Thyroid gland (tissue), 4 donors: ENCODE measurements at regions not wholly inside any gene's neighbourhood (a gene's known extent, or its start where the extent isn't known, plus 50 kb on each side); places are given as distances from the start of the nearest gene placed in this dataset.
"Not testable (repeated sequence)": the region's sequence is repeated elsewhere in the genome, so short reads cannot be mapped to it uniquely, and the experiment has no call there.

Experiments used
- DNase-seq, 2 donors: peaks; one replicate each; pipeline ENCODE4 v3.0.0-alpha.2; 2019
- H3K27ac ChIP-seq, 3 donors: fragments of 200-600 bp; sonication (generic); 1 replicate in 2 of 3; 2 replicates in 1 of 3; pipeline ENCODE4 v1.5.1; 2016 to 2019; ENCODE audit warnings: mild to moderate bottlenecking in 1 of 3, moderate library complexity in 1 of 3
- H3K27me3 ChIP-seq: fragments of 200-600 bp; sonication (generic); one replicate; pipeline ENCODE4 v1.5.1; 2019
- H3K36me3 ChIP-seq, 2 donors: fragments of 200-600 bp; sonication (generic); one replicate each; pipeline ENCODE4 v1.5.1; 2016 to 2019
- H3K4me1 ChIP-seq, 2 donors: fragments of 200-600 bp; sonication (generic); one replicate each; pipeline ENCODE4 v1.5.1; 2017 to 2019
- H3K4me3 ChIP-seq, 3 donors: fragments of 200-600 bp; sonication (generic); replicated peaks in 1 of 3; 1 replicate in 2 of 3; 2 replicates in 1 of 3; pipeline ENCODE4 v1.5.1; 2016; ENCODE audit warnings: mild to moderate bottlenecking in 1 of 3
- H3K9me3 ChIP-seq: fragments of 200-600 bp; sonication (generic); one replicate; pipeline ENCODE4 v1.5.1; 2017
- POLR2A ChIP-seq, 2 donors: fragments of 450-650 bp; IDR thresholded peaks; one replicate each; pipeline ENCODE4 v1.6.1; 2017; ENCODE audit warnings: antibody characterized with exemption in 2 of 2, mild to moderate bottlenecking in 2 of 2, moderate library complexity in 1 of 2
- WGBS, 2 donors: methylation state at CpG; one replicate each; pipeline ENCODE4 v1.1.5; 2017; 5-methylcytosine and 5-hydroxymethylcytosine counted together
- intact Hi-C: fragments of 100-400 bp; cut with DNase I; formaldehyde crosslinking; loops from one replicate; pipeline ENCODE4 v1.15.1; 2023
- TF ChIP-seq, protein P1 (sequence below), 6 experiments: fragments of 200-600 bp in 3 of 6; fragments of 450-650 bp in 3 of 6; sonication (generic) in 3 of 6; IDR thresholded peaks; one replicate each; pipeline ENCODE4 v1.5.1; 2016 to 2019; ENCODE audit warnings: antibody characterized with exemption in 6 of 6, mild to moderate bottlenecking in 2 of 6, inconsistent platforms in 1 of 6, moderate library complexity in 1 of 6

DNA sequence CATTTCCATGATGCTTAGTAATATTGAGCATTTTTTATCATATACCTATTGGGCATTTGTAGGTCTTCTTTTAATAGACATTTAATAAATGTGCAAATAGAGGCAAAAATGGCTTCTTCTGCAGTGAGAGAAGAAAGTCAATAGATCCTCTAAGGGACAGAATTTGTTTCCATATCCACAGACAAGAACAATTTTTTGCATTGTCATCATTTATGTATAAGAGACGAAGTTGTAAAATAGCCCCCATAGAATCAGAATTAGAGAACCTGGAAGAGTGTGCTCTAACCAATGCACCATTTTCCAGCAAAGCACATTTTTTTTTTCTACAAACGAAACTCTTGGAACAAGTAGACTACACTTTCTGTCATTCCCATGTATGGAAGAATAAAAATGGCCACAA, 365.1 kb upstream of the PDE3A start:
- WGBS, 2 donors = 90 to 94% methylated on average over 2 of the region's 2 CpGs
- Histone ChIP-seq H3K27ac (no peak overlapping the region), H3K36me3 (no peaks in the 10 kb centered on the region), H3K27me3 (no peaks in the 10 kb centered on the region), H3K9me3 (no peaks in the 10 kb centered on the region), H3K4me1 (no peaks in the 10 kb centered on the region), H3K4me3 (no peak overlapping the region)
- DNase-seq = no peak
- TF ChIP-seq, protein P1, sequence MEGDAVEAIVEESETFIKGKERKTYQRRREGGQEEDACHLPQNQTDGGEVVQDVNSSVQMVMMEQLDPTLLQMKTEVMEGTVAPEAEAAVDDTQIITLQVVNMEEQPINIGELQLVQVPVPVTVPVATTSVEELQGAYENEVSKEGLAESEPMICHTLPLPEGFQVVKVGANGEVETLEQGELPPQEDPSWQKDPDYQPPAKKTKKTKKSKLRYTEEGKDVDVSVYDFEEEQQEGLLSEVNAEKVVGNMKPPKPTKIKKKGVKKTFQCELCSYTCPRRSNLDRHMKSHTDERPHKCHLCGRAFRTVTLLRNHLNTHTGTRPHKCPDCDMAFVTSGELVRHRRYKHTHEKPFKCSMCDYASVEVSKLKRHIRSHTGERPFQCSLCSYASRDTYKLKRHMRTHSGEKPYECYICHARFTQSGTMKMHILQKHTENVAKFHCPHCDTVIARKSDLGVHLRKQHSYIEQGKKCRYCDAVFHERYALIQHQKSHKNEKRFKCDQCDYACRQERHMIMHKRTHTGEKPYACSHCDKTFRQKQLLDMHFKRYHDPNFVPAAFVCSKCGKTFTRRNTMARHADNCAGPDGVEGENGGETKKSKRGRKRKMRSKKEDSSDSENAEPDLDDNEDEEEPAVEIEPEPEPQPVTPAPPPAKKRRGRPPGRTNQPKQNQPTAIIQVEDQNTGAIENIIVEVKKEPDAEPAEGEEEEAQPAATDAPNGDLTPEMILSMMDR (IDR thresholded peaks at IDR 0.05) = no peak
- no peak for TF ChIP-seq POLR2A (IDR thresholded peaks at IDR 0.05)
- intact Hi-C loops = no loop called here

DNA sequence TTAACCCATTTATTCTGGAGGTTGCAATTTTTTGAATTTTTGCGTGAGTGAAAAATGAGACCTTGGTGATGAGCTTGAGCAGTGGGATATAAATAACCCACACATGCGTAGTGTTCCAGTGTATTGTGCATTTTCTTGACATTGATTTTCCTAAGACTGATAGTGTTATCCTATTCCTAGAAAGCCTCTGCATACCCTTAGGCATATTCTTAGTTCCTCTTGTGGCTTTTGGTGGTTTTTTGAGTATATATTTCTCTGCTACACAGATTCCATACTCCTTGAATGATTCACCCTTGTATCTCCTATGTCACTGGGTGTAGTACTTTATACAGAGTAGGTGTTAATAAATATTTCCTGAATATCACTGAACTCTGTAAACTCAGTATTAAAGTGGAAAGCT, 363.4 kb upstream of the PDE3A start:
- no peaks in the 10 kb centered on the region for H3K27me3 ChIP-seq
- H3K36me3 ChIP-seq = no peaks in the 10 kb centered on the region
- no peak overlapping the region for H3K4me3 ChIP-seq
- 61 to 94% methylated on average over 2 of the region's 2 CpGs for WGBS, 2 donors
- H3K27ac ChIP-seq = no peak overlapping the region
- TF ChIP-seq POLR2A (IDR thresholded peaks at IDR 0.05) = no peak
- TF ChIP-seq, protein P1 (IDR thresholded peaks at IDR 0.05) = no peak
- no peaks in the 10 kb centered on the region for H3K9me3 ChIP-seq
- intact Hi-C loops = no loop called here
- no peak for DNase-seq
- no peaks in the 10 kb centered on the region for H3K4me1 ChIP-seq

DNA sequence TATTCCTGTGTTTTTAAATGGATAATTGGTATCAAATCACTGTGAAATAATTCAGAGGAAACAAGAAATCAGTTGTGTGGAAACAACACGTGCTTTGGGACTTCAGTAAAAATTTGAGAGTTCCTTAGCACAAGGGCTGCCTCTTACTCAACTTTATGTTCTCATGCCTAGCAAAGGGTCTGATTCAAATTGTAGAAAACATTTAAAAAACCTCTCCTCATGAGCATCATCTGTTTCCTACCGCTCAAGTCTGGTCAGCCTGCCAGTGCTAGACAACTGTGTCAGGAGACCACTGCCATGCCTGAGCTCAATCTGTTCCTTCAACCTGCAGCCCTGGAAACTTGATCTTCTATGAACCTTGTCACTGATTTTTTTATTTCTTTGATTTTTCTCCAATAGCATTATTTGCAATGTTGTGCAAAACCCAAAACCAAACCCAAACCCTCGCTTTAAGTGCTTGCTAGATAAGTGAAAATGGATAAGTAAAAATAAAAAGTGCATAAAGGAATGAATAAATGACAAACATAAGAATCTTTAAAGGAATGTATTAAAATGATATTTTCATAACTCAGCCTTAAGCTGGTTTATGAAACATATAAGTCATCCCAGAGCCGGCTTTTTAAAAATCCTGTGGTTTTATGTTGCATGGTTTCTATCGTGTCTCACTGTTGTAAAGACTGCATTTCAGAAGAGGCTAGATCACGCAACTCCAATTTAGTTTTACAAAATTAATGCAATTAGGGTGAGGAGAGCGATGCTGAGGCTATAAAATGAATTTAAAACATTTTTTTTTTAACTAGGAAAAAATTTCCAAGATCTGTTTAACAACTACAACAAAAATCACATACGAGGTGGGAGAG, 361.2 kb upstream of the PDE3A start:
- Histone ChIP-seq H3K27ac (no peak overlapping the region), H3K36me3 (no peaks in the 10 kb centered on the region), H3K4me1 (peaks cover 0 to 2% of the 10 kb centered on the region in 2 donors), H3K9me3 (no peaks in the 10 kb centered on the region), H3K4me3 (no peak overlapping the region), H3K27me3 (no peaks in the 10 kb centered on the region)
- WGBS, 2 donors = 84 to 88% methylated on average over 8 of the region's 8 CpGs
- DNase-seq = no peak
- intact Hi-C loops = no loop called here
- TF ChIP-seq, protein P1 (IDR thresholded peaks at IDR 0.05) = no peak
- TF ChIP-seq POLR2A (IDR thresholded peaks at IDR 0.05) = no peak

DNA sequence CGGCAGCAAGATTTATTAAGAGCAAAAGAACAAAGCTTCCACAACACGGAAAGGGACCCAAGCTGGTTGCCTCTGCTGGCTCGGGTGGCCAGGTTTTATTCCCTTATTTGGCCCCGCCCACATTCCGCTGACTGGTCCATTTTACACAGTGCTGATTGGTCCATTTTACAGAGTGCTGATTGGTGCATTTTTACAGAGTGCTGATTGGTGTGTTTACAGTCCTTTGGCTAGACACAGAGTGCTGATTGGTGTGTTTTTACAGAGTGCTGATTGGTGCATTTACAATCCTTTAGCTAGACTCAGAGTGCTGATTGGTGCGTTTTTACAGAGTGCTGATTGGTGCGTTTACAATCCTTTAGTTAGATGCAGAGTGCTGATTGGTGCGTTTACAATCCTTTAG, 358.4 kb upstream of the PDE3A start:
- H3K27me3 ChIP-seq, H3K4me3 ChIP-seq, DNase-seq, intact Hi-C loops, H3K9me3 ChIP-seq, H3K27ac ChIP-seq, H3K36me3 ChIP-seq, H3K4me1 ChIP-seq: not testable (repeated sequence)
- WGBS, 2 donors = 91 to 95% methylated on average over 8 of the region's 8 CpGs

DNA sequence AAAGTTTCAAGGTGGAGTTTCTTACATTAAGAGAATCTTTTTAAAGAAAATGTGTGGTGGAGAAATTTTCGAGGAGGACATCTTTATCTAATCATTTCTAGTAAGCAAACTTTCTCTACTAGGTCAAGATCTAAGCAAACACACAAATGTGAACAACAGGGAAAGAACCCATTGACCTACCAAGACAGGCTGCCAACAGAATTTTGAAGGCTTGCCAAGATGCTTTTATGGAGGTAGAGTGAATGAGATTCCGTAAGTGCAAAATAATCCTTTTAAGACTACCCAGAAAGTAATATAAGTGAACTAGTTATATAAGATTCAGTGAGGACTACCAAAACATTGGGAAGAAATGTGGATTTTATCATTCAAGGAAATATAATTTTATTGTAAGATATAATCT, 357.1 kb upstream of the PDE3A start:
- 8 to 22% methylated on average over 2 of the region's 2 CpGs for WGBS, 2 donors
- Histone ChIP-seq H3K4me3 (no peak overlapping the region), H3K36me3 (no peaks in the 10 kb centered on the region), H3K27me3 (no peaks in the 10 kb centered on the region), H3K9me3 (no peaks in the 10 kb centered on the region), H3K27ac (no peak overlapping the region), H3K4me1 (peaks cover 0 to 2% of the 10 kb centered on the region in 2 donors)
- TF ChIP-seq POLR2A (IDR thresholded peaks at IDR 0.05) = no peak
- TF ChIP-seq, protein P1 (IDR thresholded peaks at IDR 0.05) = no peak
- peak; percentile 71 to 76 for DNase-seq
- intact Hi-C loops = no loop called here
